HCEC 1CT (cell line): ENCODE measurements at regions not wholly inside any gene's neighbourhood (a gene's known extent, or its start where the extent isn't known, plus 50 kb on each side); places are given as distances from the start of the nearest gene placed in this dataset.
"Not testable (repeated sequence)": the region's sequence is repeated elsewhere in the genome, so short reads cannot be mapped to it uniquely, and the experiment has no call there.

Experiments
- DNase-seq: peaks from one replicate; pipeline ENCODE4 v3.0.0-alpha.2; 2017

DNA sequence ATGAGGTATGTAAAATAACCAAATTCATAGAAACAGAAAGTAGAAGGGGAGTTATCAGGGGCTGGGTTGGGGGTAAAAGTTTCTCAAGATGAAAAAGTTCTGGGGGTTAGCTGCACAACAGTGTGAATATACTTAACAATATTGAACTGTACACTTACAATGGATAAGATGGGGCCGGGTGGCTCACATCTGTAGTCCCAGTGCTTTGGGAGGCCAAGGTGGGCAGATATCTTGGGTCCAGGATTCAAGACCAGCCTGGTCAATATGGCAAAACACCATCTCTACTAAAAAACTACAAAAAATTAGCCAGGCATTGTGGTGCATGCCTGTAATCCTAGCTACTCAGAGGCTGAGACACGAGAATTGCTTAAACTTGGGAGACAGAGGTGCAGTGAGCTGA, 274.3 kb downstream of the TJP1 start:
- no peak for DNase-seq

GRCh38 chr15:29544513-29545128, 275.0 kb upstream of the NSMCE3 start:
- DNase-seq: no peak

- DNase-seq: no peak
These were observed 273.4 kb upstream of the NSMCE3 start for GRCh38 chr15:29542994-29543393.

DNA sequence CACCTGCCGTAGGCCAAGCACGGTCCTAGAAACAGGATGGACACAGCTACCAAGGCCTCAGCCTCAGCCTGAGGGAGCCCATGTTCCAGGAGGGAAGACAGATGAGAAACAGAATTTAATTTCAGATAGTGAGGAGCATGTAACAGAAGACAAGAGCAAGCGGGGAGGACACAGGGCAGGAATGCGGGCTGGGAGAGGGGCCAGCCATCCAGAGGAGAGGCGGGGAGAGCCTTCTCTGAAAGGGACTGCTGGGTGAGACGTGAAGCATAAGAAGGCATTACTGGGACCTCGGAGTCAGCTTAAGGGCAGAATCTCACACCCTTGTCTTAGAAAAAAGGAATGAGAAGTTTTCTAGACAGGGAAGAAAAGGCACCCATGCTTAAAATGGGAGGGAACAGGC, 271.7 kb upstream of the NSMCE3 start:
- no peak for DNase-seq

DNA sequence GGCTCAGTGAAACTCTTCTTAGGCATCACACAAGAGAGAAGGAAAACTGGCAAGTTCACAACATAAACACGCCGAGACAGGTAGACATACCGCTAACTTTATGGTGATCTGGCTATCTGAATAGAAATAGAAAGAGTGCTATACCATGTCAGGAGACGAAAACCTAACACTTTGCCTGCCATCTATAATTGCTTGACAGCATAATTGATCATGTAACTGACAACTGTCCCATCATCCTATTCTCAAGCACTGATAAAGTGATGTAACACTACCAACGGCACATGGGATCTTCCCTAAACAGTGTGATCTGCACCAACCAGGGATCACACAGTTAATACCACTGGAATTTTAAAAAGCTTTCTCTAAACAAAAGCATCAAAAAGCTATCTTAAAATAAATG, 270.9 kb upstream of the NSMCE3 start:
- no peak for DNase-seq

DNA sequence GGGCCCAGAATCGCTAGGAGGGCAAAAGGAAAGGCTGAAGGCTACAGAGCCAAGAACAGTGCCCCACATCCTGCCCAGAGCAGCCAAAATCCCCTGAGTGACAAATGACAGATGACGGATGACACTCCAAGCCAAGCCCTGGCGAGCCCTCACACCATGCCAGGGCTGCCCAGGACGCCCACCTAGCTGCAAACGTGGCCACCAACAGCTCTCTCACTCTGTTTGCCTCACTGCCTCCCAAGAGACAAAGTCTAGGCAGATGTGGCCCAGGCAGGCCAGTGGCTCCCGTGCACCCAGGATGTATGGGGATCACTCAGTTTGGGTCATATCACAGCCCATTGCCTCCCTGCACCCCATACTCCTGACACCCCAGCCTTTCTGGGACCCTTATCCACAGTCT, 270.1 kb upstream of the NSMCE3 start:
- no peak for DNase-seq

DNA sequence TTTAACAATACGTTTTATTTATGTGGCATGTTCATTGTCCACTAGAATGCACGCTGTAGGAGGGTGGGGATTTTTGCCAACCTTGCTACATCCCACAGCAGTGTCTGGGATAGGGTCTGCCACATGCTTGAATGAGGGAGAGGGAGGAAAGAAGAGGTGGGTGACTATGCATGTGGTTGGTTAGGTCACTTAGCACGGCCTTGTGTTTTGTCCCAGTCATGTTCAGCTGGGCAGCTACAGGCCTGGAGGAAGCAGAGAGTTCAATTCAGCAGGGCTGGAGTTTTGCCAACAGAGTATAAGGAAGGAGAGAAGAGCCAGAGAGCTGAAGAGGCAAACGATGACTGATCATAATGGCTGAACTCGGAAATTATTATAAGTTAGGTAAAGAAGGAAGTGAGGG, 268.4 kb upstream of the NSMCE3 start:
- DNase-seq: no peak

DNA sequence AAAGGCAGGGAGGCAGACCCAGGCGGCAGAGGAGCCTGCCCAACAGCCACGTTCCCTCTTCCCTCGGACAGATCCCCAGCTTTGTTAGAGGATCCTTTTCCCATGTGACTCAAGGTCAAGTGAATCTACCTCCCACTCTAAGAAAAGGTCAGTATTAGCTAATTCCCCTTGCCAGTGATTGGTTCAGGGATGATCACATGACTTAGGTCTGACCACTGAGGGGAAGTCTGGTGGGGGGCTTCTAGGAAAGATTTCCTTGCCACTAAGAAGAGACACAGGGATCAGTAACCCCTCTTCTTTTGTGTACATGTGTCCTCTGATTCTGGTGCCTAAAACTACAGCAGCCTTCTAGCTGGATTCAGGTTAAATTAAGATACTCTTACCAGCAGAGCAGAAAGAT, 266.3 kb upstream of the NSMCE3 start:
- no peak for DNase-seq

DNA sequence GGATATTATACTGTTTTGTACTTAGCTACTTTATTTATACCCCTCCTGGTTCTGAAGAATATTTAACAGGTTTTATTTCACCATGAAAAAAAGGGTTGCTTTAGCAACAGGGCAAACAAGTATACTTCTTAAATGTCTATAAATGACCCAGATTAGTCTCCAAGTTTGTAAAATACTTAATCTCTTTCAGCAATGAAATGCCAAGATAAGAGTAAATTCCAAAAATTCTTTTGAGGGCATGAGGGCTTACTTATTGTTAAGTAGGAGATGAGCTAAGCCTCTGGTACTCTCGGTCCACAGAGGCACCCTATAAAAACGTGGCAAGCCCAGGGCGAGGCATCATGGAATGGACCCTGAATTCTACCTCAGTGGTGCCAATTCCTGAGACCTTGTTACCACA, 264.8 kb upstream of the NSMCE3 start:
- DNase-seq: no peak

DNA sequence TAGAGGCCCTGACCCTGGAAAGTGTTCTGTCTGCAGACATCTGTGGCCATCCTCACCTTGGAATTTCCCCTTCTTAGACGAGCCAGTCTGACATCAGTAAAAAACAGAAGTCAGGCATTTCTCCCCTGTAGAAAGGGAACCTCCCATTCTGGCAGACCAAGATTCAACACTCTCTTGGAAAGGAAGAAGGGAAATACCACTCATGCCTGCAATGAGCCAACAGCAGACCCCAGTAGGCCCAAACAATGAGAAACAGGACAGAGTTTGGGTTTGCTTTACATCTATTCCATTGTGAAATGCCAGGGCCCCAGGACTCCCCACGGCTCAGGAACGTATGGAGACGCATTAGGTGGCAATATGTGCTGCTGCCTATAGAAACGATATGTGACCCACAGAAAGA, 264.0 kb upstream of the NSMCE3 start:
- no peak for DNase-seq

- no peak for DNase-seq
These were observed 262.7 kb upstream of the NSMCE3 start for GRCh38 chr15:29532296-29532695.

DNA sequence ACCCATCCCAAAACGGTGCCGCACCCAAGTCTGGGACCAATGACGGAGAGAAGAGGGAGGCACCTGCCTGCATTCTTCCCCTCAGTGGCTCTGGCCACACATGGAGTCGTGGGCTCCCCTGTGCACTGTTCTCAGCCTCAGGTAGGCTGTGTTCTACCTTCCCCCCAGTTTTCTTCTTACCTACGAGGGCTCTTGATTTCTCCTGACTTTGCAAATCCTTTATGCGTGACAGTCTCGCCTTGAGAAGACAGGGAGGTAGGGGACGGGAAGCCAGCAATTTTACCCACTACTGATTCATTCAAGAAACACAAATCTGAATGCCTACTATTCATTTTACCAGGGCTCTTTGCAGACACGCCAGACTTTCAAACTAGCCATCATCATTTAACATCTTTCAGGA, 261.3 kb upstream of the NSMCE3 start:
- DNase-seq: no peak

DNA sequence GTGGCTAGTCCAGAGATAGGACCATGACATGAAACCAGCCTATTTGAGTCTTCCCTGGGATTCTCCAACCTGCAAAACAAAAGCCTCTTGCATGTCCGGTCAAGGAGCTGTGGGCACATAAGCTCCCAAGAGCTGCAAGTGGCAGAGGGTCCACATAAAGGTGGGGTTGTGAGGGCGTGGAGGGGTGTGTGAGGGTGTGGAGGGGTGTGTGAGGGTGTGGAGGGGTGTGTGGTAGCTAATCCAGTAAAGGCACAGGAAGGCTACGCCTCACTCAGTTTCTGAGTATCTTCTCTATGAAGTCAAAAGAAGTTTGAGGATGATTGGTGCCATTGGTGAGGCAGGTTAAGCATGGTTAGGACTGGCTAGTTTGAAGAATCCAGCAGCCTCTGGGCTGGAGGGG, 259.4 kb upstream of the NSMCE3 start:
- no peak for DNase-seq

- no peak for DNase-seq
These were observed 258.7 kb upstream of the NSMCE3 start for GRCh38 chr15:29528276-29528675.

DNA sequence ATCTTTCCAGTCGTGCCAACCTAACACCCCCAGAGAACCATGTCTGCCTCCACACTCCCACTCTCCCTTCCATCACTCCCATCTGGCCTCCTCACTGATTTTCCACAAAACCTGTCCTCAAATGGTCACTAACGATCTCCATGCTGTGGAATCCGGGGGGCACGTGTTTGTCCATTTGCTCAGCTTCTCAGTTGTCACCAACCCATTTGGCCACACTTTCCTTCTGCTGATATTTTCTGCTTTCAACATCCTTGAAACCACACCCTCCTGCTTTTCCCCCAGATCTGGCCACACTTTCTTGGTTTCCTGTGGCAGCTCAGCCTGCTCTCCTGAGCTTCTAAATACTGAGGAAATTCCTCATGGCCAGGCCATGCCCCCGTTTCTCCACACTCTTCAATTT, 257.2 kb upstream of the NSMCE3 start:
- DNase-seq: no peak

GRCh38 chr15:29522373-29523276, 253.0 kb upstream of the NSMCE3 start:
- DNase-seq: no peak

DNA sequence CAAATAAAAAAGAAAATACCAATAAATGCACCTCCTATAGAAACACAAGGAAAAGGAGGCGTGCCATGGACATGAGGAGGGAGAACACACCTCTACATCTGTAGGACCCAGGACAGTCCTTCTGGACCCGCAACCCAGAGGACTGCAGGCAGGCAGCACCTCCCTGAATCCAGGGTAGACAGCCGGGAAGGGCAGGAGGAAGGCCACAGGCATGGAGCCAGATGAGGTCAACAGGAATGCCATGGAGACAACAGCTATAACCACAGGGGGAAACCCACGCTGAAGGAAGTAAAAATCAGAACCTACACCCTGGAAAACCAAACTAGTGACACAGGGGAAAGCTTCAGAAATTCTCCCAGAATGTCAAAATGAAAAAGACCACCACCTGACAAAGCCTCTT, 248.8 kb upstream of the NSMCE3 start:
- no peak for DNase-seq

GRCh38 chr15:29517829-29518228, 248.2 kb upstream of the NSMCE3 start:
- DNase-seq: no peak

DNA sequence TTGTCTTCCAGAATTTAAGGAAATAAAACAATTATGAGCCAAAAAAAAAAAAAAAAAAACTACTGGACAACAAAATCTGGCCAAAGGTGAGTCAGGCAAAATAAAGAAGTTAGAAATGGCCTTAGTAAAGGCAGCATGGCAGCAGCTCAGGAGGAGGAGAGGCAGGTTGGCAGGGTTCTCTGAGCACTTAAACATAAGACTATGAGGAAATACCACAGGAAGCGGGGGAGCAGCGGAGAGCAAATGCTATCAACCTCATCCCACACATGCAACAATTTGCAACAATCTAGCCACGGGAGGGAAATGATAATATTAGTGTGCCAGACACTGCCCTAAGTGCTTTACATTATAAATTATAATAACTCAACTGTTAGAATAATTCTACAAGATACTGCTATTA, 247.3 kb upstream of the NSMCE3 start:
- DNase-seq: no peak

DNA sequence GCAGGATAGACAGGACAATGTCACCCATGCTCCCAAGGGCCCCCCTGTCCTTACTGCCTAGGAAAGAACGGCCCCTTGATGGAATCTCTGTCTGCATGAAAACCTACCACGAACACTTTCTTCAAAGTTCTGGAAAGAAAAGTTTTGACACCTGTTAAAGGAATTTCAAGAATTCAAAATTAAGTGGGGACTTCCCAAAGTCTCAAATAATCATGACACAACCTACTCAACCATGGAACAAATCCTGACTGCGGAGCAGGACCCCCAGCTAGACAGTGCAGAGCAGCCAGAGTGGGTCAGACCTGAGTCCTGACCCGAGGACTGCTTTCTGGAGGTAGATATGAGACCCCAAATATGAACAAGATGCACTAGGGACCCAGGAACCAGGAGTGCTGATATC, 245.3 kb upstream of the NSMCE3 start:
- DNase-seq: no peak

DNA sequence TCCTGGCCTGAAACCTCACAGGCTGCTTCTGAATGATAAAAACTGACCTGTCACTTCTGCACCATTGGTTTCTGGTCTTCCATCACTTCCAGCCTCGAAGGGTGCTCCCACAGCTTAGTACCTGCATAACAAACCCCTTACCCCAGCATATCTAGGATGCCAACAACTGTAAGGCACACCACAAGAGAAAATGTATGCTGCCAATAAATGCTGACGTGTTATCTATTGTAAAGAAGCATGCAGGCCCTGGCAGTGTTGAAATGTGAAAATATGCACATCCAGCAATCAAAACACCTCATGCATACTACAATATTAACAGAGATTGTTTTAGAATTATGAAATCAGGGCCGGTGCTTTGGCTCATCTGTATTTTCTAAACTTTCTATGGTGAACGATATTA, 242.0 kb upstream of the NSMCE3 start:
- no peak for DNase-seq

GRCh38 chr15:29505535-29505934, 235.9 kb upstream of the NSMCE3 start:
- DNase-seq: not testable (repeated sequence)

DNA sequence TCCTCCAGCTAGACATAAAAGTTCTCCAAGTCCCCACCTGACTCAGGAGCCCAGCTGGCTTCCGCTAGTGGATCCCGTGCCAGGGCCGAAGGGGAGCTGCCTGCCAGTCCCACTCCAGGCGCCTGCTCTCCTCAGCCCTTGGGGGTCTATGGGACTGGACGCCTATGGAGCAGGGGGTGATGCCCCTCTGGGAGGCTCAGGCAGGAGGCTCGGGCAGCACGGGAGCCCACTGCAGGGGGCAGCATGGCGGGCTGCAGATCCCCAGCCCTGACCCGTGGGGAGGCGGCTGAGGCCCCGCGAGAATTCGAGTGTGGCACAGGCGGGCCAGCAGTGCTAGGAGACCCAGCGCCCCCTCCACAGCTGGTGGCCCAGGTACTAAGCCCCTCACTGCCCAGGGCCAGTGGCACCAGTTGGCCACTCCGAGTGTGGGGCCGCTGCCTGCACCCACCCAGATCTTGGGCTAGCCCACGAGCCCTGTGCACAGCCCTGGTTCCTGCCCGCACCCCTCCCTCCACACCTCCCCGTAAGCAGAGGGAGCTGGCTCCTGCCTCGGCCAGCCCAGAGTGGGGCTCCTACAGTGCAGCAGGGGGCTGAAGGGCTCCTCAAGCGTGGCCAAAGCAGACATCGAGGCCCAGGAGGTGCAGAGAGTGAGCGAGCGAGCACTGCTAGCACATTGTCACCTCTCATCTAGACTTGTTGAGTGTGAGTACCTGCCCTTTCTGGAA, 221.3 kb upstream of the NSMCE3 start:
- no peak for DNase-seq

DNA sequence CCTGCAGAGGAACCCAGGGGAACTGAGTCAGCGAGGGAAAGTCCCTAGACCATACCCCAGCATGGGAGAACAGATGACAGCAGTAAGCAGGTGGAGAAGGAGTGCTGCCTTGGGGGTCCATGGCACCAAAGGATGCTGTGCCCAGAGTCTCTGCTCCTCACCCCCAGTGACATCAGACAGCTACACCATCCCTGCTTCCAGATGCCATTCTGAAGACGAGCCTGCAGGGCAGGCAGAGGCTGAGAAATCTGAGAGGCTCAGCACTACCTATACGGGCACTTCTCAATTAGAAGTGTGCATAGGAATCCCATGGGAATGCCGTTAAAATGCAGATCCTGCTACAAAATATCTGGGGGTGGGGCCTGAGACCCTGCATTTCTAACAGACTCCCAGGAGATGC, 211.3 kb upstream of the NSMCE3 start:
- DNase-seq: no peak
